ENCODE measurements at regions not wholly inside any gene's neighbourhood (a gene's known extent, or its start where the extent isn't known, plus 50 kb on each side); places are given as distances from the start of the nearest gene placed in this dataset.

DNA sequence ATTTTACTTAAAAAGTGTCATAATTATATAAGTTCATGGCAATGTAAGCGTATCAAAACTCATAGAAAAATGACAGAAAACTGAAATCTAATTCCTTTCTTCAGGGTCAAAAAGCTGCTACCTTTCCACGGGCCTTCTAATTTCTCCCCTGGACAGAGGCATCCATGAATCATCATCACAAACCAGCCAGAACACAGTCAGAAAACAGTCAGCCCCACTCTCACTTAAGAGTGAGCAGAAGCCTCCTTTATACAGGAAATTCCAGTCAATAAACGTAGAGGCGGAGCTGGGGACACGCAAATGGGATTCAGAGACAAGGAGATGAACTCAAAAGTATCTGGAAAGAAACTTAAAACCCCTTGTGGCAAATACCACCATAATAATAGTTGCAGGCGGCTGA lies 54.2 kb upstream of the ABCC4 start:
- TF ChIP-seq ZNF274 (IDR thresholded peaks at IDR 0.05; ENCODE audit: low read depth, low read length) (no peak), YY1 (IDR thresholded peaks at IDR 0.05; ENCODE audit: insufficient read depth, insufficient read length) (no peak), SUZ12 (IDR thresholded peaks at IDR 0.05; ENCODE audit: extremely low read depth, insufficient read depth, insufficient read length) (no peak)

Measured in NT2/D1 (cell line).